GM21528 (cell line): ENCODE measurements at regions not wholly inside any gene's neighbourhood (a gene's known extent, or its start where the extent isn't known, plus 50 kb on each side); places are given as distances from the start of the nearest gene placed in this dataset.

Source experiments
- ATAC-seq: cut with Tn5 transposase; IDR thresholded peaks from one replicate; pipeline ENCODE4 v1.9.1; 2021; ENCODE audit warnings: mild to moderate bottlenecking, moderate library complexity; ENCODE audit not compliant: unreplicated experiment, low FRiP score

DNA sequence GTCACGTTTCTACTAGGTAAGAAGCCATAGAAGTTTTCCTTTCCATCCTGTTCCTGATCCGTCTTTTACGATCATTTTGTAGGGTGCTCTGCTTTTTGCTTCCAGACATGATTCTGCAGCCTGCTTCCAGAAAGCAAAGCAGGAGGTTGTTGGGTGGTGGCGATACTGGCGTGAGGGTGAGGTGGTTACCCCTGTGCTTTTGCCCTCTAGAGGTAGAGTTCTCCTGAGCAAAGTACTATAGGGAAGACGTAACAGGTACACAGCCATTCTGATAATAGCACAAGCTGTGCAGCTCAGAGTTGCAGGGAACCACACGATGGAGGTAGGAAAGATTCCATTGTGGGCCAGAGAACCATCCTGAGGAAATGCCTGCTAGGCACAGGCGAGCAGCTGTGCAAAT is 186.0 kb downstream of the PAH start:
- ATAC-seq: no peak

DNA sequence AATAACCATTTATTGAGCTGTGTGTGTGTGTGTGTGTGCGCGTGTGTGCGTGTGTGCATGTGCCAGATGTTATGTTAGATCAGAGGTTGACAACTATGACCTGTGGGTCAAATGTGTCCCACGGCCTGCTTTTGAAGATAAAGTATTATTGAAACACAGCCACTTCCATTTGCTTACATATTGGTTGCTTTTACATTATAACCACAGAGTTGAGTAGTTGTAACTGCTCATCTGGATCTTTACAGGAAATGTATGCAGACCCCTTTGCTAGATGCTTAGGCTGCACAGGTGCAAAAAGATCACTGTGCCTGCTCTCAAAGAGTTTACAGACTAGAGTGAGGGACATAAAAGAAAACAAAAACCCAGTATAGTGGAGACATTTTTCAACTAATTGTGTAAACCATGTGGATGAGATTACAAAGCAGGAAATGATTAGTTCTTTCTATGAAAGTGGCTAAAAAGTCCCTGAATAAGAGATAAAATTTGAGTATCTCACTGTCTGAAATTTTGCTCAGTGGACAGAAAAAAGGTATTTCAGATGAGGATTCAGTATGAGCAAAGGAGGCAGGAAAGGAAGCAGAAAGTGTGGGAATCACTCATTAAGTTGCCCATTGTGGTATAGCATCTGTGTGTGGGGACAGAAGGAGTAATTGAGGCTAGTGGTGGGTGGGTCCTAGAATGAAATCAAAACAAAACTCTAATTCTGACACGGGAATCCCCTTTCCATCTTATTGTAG is 188.4 kb downstream of the PAH start:
- no peak for ATAC-seq

DNA sequence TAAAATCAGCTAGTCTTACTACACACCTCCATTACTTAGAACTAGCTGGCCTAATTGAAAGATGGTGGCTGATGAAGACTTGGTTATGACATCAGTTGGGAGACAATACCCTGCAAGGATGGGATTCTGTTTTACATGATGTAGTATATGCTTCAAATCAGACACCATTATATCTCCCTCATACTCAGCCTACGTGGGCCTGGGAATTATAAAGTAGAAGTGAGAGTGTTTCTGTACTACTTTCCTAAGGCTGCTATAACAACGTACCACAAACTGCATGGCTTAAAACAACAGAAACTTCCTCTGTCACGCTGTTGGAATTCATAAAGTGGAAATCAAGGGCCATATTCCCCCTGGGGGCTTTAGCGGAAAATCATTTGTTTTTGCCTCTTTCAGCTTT is 190.4 kb downstream of the PAH start:
- ATAC-seq: no peak

DNA sequence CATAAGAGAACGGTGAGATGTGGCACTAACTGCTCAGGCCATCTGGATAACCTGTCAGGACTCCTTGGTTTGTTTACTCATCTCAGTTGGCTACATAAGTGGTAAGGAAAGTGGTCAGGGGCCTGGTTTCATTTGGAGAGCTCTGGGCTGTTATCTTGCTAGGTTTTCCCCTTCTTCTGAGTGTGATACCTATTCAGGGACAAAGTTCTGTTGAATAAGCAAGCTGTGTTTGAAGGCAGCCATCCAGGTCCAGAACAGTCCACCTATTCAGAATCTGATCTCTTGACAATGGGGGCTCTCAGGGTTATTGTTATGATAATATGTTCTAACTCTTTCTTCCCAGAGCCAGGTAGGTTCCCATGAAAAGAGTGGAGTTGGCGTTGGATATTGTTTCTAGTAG is 194.9 kb downstream of the PAH start:
- ATAC-seq: no peak

DNA sequence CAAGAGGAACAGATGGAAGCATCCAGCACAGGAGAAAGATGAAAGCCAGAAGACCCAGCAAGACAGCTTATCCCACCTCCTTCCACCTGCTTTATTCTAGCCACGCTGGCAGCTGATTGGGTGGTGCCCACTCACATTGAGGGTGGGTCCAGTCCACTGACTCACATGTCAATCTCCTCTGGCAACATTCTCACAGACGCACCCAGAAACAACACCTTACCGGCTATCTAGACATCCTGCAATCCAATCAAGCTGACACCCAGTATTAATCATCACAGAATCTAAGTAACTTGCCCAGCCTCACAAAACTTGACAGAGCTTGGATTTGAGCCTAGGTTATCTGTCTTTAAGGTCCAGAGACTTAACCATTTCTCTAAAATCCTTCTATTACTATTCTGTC is 208.9 kb downstream of the PAH start:
- ATAC-seq: no peak

DNA sequence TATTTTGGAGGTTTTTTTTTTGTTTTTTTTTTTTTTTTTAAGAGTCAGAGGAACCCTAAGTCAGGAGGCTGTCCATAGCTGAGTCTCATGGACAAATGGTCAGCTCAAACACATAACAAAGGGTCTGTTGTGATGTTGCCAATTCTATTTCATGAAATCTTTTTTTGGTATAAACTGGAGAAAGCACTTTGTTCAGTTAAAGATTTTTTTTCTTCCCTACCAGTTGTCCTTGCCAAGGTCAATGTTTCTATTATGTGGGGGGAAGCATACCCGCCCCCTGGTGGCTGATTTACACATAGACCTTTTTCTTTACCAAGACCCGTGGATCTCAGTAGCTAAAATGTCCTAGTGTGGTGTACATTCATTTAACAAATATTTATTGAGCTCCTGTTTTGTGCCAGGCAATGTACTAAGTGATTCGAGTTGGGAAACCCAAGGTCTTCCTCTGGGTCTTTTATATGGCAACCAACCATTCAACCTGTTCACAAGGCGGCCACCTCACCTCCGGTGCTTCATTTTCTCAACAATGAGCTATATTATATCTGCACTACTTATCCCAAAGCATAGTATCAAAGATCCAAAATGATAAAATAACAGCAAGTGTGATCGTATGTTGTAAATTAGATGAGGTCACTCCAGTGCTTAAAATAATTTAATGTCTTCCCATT is 214.5 kb downstream of the PAH start:
- ATAC-seq: no peak

DNA sequence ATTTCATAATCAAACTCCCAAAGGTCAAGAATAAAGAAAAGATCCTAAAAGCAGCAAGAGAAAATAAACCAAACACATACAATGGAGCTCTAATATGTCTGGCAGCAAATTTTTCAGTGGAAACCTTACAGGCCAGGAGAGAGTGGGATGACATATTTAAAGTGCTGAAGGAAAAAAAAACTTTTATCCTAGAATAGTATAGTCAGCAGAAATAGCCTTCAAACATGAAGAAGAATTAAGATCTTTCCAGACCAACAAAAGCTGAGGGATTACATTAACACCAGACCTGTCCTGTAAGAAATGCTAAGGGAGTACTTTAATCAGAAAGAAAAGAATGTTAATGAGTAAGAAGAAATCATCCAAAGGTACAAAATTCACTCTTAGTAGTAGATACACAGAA is 215.7 kb upstream of the IGF1 start:
- no peak for ATAC-seq

DNA sequence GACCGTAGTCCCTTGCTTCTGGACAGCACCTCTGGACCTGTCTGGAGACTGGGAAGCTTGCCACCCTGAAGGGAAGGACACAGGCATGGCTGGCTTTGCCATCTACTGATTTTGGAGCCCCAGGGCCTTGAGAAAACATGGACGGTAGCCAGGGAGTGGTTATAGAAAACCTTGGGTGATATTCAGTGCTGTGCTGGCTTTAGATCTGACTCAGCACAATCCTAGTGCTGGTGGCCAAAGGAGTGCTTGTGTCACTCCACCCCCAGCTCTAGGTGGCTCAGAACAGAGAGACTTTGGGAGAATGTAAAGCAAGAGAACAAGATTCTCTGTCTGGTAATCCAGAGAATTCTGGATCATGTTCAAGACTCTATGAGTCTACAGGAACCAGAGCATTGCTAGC is 214.5 kb upstream of the IGF1 start:
- no peak for ATAC-seq

DNA sequence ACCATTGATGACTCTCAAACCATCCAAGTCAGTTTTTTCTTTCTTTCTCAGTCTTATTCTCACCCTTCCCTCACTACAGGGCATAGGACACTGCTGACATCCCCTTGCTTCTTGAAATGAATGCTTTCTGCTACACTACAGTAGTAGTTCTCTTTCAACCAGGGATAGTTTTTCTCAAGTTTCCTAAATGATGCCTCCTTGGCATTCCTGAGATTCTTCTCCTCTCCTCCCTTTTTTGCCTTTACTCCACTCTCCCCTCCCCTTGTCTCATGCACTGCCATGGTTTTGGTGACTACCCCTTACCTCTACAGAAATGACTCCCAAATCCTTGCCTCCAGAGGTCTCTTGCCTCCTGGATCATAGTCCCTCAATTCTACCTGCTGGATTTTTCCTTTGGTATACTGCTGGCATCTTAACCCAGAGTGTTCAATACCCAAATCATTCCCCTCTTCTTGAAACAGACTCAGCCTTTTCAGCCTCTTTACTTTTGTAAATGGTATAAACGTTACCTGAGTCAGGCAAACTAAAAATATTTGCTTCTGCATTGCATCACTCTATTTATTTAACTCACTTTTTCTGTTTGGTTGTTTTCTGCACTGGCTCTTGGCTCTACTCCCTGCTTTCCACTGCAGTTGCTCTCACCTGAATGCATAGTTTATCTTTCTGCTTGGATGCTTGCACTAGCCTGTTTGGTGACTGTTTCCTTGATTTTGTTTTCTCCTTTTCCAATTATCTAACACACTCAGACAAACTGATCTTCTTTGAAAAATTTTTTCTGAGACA is 211.6 kb upstream of the IGF1 start:
- ATAC-seq: no peak

DNA sequence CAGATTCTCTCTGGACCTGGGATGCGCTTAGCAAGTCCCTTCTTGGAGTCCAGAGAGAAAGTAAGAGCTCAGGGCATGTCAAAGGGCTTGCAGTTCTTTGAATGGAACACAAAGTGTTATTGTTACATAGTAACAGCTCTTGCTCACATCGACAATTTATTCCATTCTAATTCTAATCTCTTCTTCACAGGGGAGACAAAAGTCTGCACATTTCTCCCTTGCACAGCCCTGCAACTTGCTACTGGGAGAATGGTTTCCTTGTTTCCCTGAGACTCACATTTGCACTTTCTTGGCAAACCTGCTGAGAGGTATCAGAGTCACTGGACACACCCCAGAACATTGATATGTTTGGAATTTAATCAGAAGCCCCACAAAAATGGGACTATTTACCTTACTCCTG is 209.9 kb upstream of the IGF1 start:
- no peak for ATAC-seq

DNA sequence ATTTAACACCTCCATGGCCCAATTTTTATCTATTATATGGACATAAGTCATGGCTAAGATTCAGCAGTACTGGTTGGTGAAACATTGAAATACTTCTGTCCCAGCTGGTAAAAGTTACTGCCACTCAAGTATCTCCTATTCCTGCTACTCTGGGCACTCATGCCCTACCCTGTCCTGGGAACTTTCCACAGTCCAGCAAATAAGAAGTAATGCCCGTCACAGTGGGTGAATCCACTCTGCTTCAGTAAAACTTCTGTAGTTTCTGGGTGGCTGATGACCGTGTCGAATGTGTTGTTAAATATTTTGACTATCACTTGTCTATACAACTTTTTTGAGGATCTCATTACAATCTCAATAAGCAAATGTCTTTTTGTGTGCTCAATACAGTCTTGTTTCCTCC is 209.3 kb upstream of the IGF1 start:
- ATAC-seq: no peak

DNA sequence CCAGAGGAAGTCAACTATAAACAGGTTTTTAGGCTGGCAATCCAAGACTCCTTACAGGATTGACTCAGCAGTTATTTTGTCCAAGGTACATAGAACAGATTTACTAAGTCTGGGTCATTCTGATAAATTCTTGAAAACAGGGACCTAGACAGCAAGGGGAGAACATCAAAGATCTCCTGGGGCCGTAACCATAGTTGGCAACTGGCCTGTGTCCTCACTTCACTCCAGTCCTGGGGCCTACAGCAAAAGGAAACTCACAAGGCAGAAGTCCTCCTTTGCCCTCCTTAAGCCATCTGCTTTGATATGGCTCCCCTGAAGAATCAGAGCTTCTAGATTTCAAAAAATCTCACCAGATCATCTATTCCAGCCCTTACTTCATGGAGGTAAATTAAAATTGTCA is 207.2 kb upstream of the IGF1 start:
- no peak for ATAC-seq

DNA sequence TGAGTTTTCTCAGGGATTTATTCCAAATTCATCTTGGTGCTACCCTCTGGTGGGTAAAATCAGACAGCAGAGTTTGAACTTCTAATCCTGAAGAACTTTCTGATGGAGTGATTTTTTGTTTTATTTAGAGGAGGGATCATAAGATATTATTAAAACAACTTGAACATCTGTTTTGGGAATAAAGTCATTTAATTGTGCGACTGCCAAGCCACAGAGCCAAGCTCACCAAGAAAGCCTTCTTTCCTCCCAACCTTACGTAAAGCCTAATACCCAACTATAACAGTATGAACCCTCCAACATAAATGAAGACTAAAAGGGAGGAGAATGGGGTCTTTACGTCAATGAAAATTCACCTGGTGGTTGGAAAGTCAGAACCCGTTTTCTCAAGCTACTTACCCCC is 205.5 kb upstream of the IGF1 start:
- no peak for ATAC-seq

DNA sequence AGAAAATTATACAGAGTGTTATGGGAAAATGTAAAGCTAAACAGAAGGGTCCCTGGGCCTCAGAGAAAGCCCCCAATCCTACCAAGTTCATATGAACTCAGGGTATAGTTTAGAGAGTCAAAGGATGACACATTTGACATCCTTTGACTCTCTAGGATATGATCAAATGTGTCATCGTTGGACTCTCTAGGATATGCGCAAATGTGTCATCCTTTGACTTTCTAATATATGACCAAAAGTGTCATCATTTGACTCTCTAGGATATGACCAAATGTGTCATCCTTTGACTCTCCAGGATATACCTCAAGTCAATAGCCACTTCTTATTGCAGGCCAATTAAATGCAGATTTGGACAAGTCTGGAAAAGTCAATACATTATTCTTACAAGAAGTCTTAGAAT is 204.8 kb upstream of the IGF1 start:
- no peak for ATAC-seq

DNA sequence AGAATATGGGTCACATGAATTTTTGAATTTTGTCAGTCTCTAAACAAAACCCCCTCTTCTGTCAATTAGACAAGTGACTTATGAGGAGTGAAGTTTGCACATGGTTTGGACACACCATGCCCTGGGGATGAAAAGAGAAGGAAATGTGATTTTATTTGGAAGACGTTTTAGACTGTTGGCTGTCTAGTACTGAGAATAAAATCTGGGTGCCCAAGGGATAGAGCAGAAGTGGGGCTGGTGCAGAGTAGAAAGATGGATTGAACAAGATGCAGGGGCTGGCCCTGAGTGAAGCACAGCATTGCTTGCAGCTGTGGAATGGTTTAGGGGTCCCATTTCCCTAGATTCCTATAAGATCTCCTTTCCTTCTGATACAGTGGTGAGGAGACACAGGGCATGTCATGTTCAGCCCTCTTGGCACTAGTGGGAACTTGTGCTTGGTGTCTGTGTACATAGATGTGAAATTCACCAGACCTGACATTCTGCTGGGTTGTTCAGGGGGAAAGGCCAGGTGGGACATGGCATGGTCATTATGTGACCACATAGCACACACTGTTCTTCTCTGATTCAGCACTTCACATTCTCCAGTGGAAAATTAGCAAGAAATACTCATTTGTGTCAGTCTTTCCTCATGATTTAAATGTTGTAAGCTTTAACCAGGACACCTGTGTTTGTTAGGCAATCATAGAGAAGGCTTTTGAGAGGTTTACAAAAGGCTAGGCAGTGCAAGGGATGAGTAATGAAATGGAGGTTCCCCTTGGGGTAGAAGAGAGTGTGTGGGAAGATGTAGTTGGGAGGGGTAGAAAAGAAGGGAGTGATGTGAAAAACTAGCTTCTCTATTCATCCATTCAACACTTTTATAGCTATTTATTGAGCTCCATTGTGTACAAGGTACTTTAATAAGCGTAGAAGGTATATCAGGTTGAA is 202.3 kb upstream of the IGF1 start:
- no peak for ATAC-seq

DNA sequence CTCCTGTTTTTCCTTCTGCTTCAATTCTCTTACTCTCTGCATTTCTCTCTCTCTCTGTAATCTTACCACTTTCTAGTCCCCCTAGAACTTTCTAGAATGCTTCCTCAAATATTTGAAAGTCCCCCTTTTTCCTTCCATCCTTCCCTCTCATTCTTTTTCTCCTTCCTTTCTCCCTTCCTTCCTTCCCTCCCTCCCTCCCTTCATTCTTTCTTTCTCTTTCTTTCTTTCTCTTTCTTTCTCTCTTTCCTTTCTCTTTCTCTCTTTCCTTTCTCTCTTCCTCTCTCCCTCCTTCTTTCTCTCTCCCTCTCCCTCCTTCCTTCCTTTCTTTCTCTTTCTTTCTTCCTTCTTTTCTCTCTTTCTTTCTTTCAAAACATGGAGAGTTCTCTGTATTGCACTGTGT is 201.4 kb upstream of the IGF1 start:
- no peak for ATAC-seq

DNA sequence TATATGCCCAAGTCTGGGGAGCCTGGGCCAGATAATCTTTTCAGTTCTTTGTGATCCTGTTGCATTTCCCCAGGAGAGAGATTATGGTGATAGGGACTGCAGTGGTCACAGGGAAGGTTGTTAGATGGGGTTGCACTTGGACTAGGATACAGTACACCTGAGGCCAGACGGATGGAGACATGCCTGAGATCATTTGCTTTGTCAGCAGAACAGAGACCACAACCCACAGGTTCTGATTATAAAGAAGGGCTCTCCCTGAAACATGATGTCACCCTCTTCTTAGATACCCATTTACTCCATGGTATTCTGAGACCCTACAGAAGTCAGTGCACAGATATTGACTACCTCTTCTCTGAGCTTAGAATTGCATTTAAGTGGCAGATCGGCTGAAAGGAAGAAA is 200.9 kb upstream of the IGF1 start:
- ATAC-seq: no peak

DNA sequence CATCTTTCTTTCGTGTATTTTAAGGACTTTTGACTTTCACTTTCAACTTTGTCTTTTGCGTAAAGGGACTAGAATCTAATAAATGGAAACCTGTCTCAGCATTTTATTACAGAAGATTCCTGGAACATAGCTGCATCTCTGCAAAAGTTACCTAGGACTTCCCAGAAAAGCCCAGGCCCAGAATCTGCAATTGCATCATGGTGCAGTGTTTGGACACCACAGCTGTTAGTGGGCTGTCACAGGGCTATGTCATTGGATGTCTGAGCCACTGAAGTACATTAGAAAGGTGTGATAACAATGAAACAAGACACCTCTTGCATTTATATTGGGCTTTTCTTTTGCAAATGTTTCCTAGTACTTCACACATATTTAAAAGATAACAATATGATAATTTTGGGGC is 199.9 kb upstream of the IGF1 start:
- no peak for ATAC-seq

DNA sequence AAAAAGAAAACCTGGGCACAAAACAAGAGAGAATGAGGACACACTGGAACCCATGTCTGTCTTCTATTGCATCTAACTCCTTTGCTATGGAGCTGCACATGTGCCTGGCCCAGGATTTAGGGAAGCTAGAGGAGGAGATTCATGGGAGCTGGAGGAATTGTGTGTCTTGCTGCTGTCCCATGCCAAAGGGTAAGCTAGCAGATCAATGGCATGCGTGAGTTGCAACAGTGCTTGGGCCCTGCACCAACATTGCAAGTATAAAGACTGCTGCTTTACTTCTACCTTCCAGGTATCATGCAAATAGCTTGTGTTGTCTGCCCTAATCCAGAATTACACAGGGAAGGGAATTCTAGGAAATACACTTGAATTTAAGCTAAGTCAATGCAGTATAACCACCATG is 196.4 kb upstream of the IGF1 start:
- ATAC-seq: no peak

DNA sequence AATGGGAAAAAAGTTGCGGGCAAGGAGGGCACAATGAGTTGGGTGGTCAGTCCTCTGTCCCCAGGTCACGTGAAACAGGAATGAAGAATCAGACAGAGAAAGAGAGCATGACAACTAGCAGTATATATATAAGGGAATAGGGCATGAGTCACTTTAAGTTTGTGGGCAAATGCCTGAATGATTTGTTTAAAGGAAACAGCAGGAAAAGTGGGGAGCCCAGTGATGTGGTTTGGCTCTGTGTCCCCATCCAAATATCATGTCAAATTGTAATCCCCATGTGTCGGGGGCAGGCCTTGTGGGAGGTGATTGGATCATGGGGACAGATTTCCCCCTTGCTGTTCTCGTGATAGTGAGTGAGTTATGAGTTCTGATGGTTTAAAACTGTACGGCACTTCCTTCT is 195.3 kb upstream of the IGF1 start:
- ATAC-seq: no peak

DNA sequence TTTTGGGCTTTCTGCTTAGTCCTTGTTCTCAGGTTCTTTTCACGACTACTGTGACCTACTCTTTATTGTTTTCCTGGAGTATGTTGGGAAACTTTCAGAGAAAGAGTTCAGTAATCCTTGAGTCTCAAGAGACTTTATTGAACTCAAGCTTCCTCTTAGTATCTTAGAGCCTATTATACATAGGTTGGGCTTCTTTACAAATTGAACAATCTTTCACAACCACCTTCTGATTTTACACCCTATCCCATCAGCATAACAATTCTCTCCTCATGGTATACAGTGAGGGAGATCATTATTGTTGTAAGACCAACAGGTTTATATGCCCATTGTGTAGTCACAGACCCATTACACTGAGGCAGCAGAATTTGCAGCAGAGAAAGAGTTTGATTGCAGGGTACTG is 193.2 kb upstream of the IGF1 start:
- no peak for ATAC-seq
